ENCODE measurements at regions not wholly inside any gene's neighbourhood (a gene's known extent, or its start where the extent isn't known, plus 50 kb on each side); places are given as distances from the start of the nearest gene placed in this dataset.
"Not testable (repeated sequence)": the region's sequence is repeated elsewhere in the genome, so short reads cannot be mapped to it uniquely, and the experiment has no call there.

DNA sequence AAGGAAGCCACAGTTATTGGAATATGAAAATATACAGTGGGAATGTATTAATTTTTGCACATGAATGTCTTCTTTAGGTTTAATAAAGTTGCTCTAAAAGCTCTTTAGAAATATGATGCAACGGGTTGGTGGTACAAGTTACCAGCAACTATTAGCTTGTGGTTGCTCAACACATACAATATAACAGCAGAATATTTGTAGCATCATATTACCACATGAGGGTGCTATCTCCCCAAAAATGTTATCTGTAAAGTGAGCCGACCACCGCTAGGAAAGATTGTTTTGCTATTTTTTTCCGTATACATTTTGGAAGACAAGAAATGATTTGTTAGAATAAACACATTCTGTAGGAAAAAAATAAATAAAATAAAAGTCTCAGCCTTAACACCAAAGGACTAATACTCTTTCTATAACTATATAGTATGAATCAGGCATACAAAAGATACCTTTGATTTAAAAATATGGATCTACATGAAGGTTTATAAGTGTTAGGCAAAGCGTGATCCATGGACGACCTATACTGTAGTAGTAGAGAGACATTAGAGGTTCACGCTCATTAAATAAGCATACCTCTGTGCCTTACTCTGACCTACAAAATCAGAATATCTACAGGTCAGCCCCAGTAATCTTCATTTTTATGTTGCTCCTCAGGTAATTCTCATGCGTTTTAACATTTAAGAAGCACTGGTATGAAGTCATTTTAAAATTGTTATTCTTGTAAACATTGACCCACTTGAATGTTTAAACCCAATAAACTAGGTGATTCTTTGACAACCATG lies 1110.6 kb upstream of the ACVR2A start:
- Histone ChIP-seq H3K27ac (ENCODE audit: low read depth, low read length) (no peak overlapping the region), H3K9me3 (ENCODE audit: control insufficient read depth, insufficient read depth, low read length) (no peaks in the 10 kb centered on the region), H3K4me1 (ENCODE audit: control insufficient read depth, insufficient read depth, low read length) (no peaks in the 10 kb centered on the region), H3K36me3 (ENCODE audit: control insufficient read depth, insufficient read depth, low read length) (no peaks in the 10 kb centered on the region), H3K27me3 (ENCODE audit: control insufficient read depth, insufficient read depth, low read length) (no peaks in the 10 kb centered on the region), H3K4me3 (ENCODE audit: low read depth, low read length) (no peak overlapping the region)
- DNase-seq (ENCODE audit: low read depth in 4 of 6, low spot score in 6 of 6), result peak; percentile 29 to 94 (median 60)
- WGBS (ENCODE audit: insufficient coverage), result no CpG with 5 or more reads among the region's 8 CpGs

- Histone ChIP-seq H3K27me3 (ENCODE audit: control insufficient read depth, insufficient read depth, low read length) (no peaks in the 10 kb centered on the region), H3K9me3 (ENCODE audit: control insufficient read depth, insufficient read depth, low read length) (no peaks in the 10 kb centered on the region), H3K27ac (ENCODE audit: low read depth, low read length) (no peak overlapping the region), H3K4me3 (ENCODE audit: low read depth, low read length) (no peak overlapping the region), H3K36me3 (ENCODE audit: control insufficient read depth, insufficient read depth, low read length) (no peaks in the 10 kb centered on the region), H3K4me1 (ENCODE audit: control insufficient read depth, insufficient read depth, low read length) (no peaks in the 10 kb centered on the region)
- DNase-seq (ENCODE audit: low read depth in 4 of 6, low spot score in 6 of 6), result no peak
- no CpG with 5 or more reads among the region's 1 CpG for WGBS (ENCODE audit: insufficient coverage)
Measured at GRCh38 chr2:146730882-146731281, 1113.9 kb upstream of the ACVR2A start.

DNA sequence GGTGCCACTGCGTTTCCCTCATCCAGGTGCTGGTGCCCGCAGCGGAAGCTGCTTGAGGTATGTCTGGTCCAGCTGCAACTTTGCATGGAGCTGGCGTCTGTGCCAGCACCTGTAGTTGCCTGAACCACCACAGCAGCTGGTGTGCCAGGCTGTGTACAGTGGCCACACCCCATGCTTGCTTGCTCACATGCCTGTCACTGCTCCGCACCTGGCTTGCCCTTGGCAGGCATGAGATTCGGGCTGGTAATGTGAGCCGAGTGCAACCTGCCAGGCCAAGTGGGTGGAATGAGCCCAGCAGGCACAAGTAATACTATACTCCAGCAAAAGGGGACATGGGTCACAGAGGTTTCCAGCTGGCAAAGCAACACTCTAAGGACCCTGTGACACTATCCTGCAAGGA lies 1123.3 kb upstream of the ACVR2A start:
- no peak for DNase-seq (ENCODE audit: low read depth in 4 of 6, low spot score in 6 of 6)
- H3K4me1 ChIP-seq (ENCODE audit: control insufficient read depth, insufficient read depth, low read length), result no peaks in the 10 kb centered on the region
- no peaks in the 10 kb centered on the region for H3K36me3 ChIP-seq (ENCODE audit: control insufficient read depth, insufficient read depth, low read length)
- no peaks in the 10 kb centered on the region for H3K27me3 ChIP-seq (ENCODE audit: control insufficient read depth, insufficient read depth, low read length)
- H3K9me3 ChIP-seq (ENCODE audit: control insufficient read depth, insufficient read depth, low read length), result peaks cover 2% of the 10 kb centered on the region
- H3K27ac ChIP-seq (ENCODE audit: low read depth, low read length), result no peak overlapping the region
- no peak overlapping the region for H3K4me3 ChIP-seq (ENCODE audit: low read depth, low read length)
- 84% methylated on average over 7 of the region's 7 CpGs for WGBS (ENCODE audit: insufficient coverage)

- Histone ChIP-seq H3K9me3 (ENCODE audit: control insufficient read depth, insufficient read depth, low read length) (peaks cover 2% of the 10 kb centered on the region), H3K36me3 (ENCODE audit: control insufficient read depth, insufficient read depth, low read length) (no peaks in the 10 kb centered on the region), H3K4me3 (ENCODE audit: low read depth, low read length) (no peak overlapping the region), H3K27me3 (ENCODE audit: control insufficient read depth, insufficient read depth, low read length) (no peaks in the 10 kb centered on the region), H3K4me1 (ENCODE audit: control insufficient read depth, insufficient read depth, low read length) (no peaks in the 10 kb centered on the region), H3K27ac (ENCODE audit: low read depth, low read length) (no peak overlapping the region)
- DNase-seq (ENCODE audit: low read depth in 4 of 6, low spot score in 6 of 6), result no peak
- 96% methylated on average over 4 of the region's 4 CpGs for WGBS (ENCODE audit: insufficient coverage)
Measured at GRCh38 chr2:146720170-146720569, 1124.7 kb upstream of the ACVR2A start.

GRCh38 chr2:146716591-146716990 lies 1128.2 kb upstream of the ACVR2A start:
- no CpG with 5 or more reads among the region's 3 CpGs for WGBS (ENCODE audit: insufficient coverage)
- Histone ChIP-seq H3K36me3 (ENCODE audit: control insufficient read depth, insufficient read depth, low read length) (no peaks in the 10 kb centered on the region), H3K27ac (ENCODE audit: low read depth, low read length) (no peak overlapping the region), H3K27me3 (ENCODE audit: control insufficient read depth, insufficient read depth, low read length) (no peaks in the 10 kb centered on the region), H3K4me1 (ENCODE audit: control insufficient read depth, insufficient read depth, low read length) (no peaks in the 10 kb centered on the region), H3K9me3 (ENCODE audit: control insufficient read depth, insufficient read depth, low read length) (peaks cover 4% of the 10 kb centered on the region), H3K4me3 (ENCODE audit: low read depth, low read length) (no peak overlapping the region)
- no peak for DNase-seq (ENCODE audit: low read depth in 4 of 6, low spot score in 6 of 6)

- Histone ChIP-seq H3K27ac (ENCODE audit: low read depth, low read length) (no peak overlapping the region), H3K27me3 (ENCODE audit: control insufficient read depth, insufficient read depth, low read length) (no peaks in the 10 kb centered on the region), H3K36me3 (ENCODE audit: control insufficient read depth, insufficient read depth, low read length) (no peaks in the 10 kb centered on the region), H3K4me3 (ENCODE audit: low read depth, low read length) (no peak overlapping the region), H3K9me3 (ENCODE audit: control insufficient read depth, insufficient read depth, low read length) (peaks cover 4% of the 10 kb centered on the region), H3K4me1 (ENCODE audit: control insufficient read depth, insufficient read depth, low read length) (no peaks in the 10 kb centered on the region)
- 60% methylated on average over 1 of the region's 3 CpGs for WGBS (ENCODE audit: insufficient coverage)
- DNase-seq (ENCODE audit: low read depth in 4 of 6, low spot score in 6 of 6), result no peak
Measured at GRCh38 chr2:146709004-146709403, 1135.8 kb upstream of the ACVR2A start.

- Histone ChIP-seq H3K4me3 (ENCODE audit: low read depth, low read length) (no peak overlapping the region), H3K27me3 (ENCODE audit: control insufficient read depth, insufficient read depth, low read length) (no peaks in the 10 kb centered on the region), H3K27ac (ENCODE audit: low read depth, low read length) (no peak overlapping the region), H3K4me1 (ENCODE audit: control insufficient read depth, insufficient read depth, low read length) (no peaks in the 10 kb centered on the region), H3K36me3 (ENCODE audit: control insufficient read depth, insufficient read depth, low read length) (no peaks in the 10 kb centered on the region), H3K9me3 (ENCODE audit: control insufficient read depth, insufficient read depth, low read length) (peaks cover 5% of the 10 kb centered on the region)
- WGBS (ENCODE audit: insufficient coverage), result 100% methylated on average over 1 of the region's 1 CpG
- no peak for DNase-seq (ENCODE audit: low read depth in 4 of 6, low spot score in 6 of 6)
Measured at GRCh38 chr2:146701183-146701582, 1143.6 kb upstream of the ACVR2A start.

GRCh38 chr2:146697307-146697706 lies 1147.5 kb upstream of the ACVR2A start:
- peaks cover 2% of the 10 kb centered on the region for H3K9me3 ChIP-seq (ENCODE audit: control insufficient read depth, insufficient read depth, low read length)
- H3K27ac ChIP-seq (ENCODE audit: low read depth, low read length), result no peak overlapping the region
- no peak for DNase-seq (ENCODE audit: low read depth in 4 of 6, low spot score in 6 of 6)
- whole genome bisulfite sequencing (ENCODE audit: insufficient coverage), result no CpG with 5 or more reads among the region's 1 CpG
- H3K4me1 ChIP-seq (ENCODE audit: control insufficient read depth, insufficient read depth, low read length), result no peaks in the 10 kb centered on the region
- no peak overlapping the region for H3K4me3 ChIP-seq (ENCODE audit: low read depth, low read length)
- H3K36me3 ChIP-seq (ENCODE audit: control insufficient read depth, insufficient read depth, low read length), result no peaks in the 10 kb centered on the region
- no peaks in the 10 kb centered on the region for H3K27me3 ChIP-seq (ENCODE audit: control insufficient read depth, insufficient read depth, low read length)

DNA sequence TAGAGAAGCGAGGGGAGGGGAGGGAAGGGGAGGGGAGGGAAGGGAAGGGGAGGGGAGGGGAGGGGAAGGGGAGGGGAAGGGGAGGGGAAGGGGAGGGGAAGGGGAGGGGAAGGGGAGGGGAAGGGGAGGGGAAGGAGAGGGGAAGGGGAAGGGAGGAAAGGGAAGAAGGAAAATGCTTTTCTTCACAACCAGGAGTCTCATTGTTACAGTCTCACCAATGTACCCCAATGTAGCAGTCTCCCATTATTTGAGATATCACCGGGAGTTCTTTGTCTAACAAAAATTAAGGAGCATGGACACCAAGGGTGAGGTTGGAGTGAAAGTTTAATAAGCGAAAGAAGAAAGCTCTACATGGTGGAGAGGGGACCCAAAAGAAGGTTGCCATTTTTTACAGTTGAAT lies 1148.0 kb upstream of the ACVR2A start:
- WGBS (ENCODE audit: insufficient coverage), result no CpG with 5 or more reads among the region's 3 CpGs

DNA sequence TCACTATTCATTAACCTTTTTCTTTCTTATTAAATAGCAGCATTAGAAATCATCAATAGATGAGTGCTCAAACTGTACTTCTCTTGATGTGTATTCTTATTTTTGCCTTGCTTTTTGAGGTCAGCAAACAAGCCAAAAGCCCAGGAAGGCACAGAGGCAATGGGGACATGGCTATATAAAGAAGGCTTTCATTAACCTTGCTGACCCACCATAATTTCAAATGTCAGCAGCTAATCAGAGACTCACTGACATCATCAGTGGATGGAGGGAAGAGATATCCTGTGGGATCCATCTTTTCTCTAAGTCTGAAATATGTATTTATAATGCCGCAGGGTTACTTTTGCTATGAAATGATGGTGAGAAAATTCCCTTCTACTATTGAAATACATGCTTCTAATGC lies 1162.8 kb upstream of the ACVR2A start:
- no peak for DNase-seq (ENCODE audit: low read depth in 4 of 6, low spot score in 6 of 6)
- no peaks in the 10 kb centered on the region for H3K9me3 ChIP-seq (ENCODE audit: control insufficient read depth, insufficient read depth, low read length)
- no peaks in the 10 kb centered on the region for H3K36me3 ChIP-seq (ENCODE audit: control insufficient read depth, insufficient read depth, low read length)
- H3K27ac ChIP-seq (ENCODE audit: low read depth, low read length), result no peak overlapping the region
- H3K27me3 ChIP-seq (ENCODE audit: control insufficient read depth, insufficient read depth, low read length), result no peaks in the 10 kb centered on the region
- no peak overlapping the region for H3K4me3 ChIP-seq (ENCODE audit: low read depth, low read length)
- WGBS (ENCODE audit: insufficient coverage), result no CpG with 5 or more reads among the region's 1 CpG
- H3K4me1 ChIP-seq (ENCODE audit: control insufficient read depth, insufficient read depth, low read length), result no peaks in the 10 kb centered on the region

More for the DNA sequence above, 1148.0 kb upstream of the ACVR2A start:
- not testable (repeated sequence) for H3K27me3 ChIP-seq (ENCODE audit: control insufficient read depth, insufficient read depth, low read length); H3K36me3 ChIP-seq (ENCODE audit: control insufficient read depth, insufficient read depth, low read length); H3K27ac ChIP-seq (ENCODE audit: low read depth, low read length); DNase-seq (ENCODE audit: low read depth in 4 of 6, low spot score in 6 of 6); H3K4me3 ChIP-seq (ENCODE audit: low read depth, low read length); H3K9me3 ChIP-seq (ENCODE audit: control insufficient read depth, insufficient read depth, low read length); H3K4me1 ChIP-seq (ENCODE audit: control insufficient read depth, insufficient read depth, low read length)
